HL-60 (cell line): ENCODE measurements at regions not wholly inside any gene's neighbourhood (a gene's known extent, or its start where the extent isn't known, plus 50 kb on each side); places are given as distances from the start of the nearest gene placed in this dataset.

Experiments used
- DNase-seq, 2 experiments: peaks; one replicate each; pipeline ENCODE4 v3.0.0-alpha.2; 2010 to 2020; ENCODE audit warnings: low read depth in 1 of 2, low spot score in 1 of 2
- H3K27ac ChIP-seq: fragments of 250-450 bp; sonication (Bioruptor Pico); replicated peaks from 2 replicates; pipeline ENCODE4 v1.5.1; 2020; ENCODE audit warnings: mild to moderate bottlenecking, moderate library complexity
- H3K27me3 ChIP-seq: fragments of 250-450 bp; sonication (Bioruptor Pico); 2 replicates; pipeline ENCODE4 v1.5.1; 2021; ENCODE audit warnings: mild to moderate bottlenecking, moderate library complexity; ENCODE audit not compliant: insufficient read depth, poor library complexity, severe bottlenecking
- H3K4me3 ChIP-seq: replicated peaks from 2 replicates; pipeline ENCODE4 v1.5.1; 2011; ENCODE audit warnings: mild to moderate bottlenecking, control low read depth, low read length; ENCODE audit not compliant: insufficient read depth
- GABPA ChIP-seq: IDR thresholded peaks from 2 replicates; pipeline ENCODE4 v1.6.1; 2012; ENCODE audit warnings: low read depth
- POLR2AphosphoS5 ChIP-seq: IDR thresholded peaks from 2 replicates; pipeline ENCODE4 v1.6.1; 2012; ENCODE audit warnings: low read depth
- SPI1 ChIP-seq: IDR thresholded peaks from 2 replicates; pipeline ENCODE4 v1.6.1; 2012; ENCODE audit warnings: low read depth, mild to moderate bottlenecking, borderline replicate concordance
- TF ChIP-seq, protein P1 (sequence below): IDR thresholded peaks from 2 replicates; pipeline ENCODE4 v1.6.1; 2012; ENCODE audit warnings: low read depth; ENCODE audit not compliant: insufficient replicate concordance
- TF ChIP-seq, protein P2 (sequence below): IDR thresholded peaks from one replicate; pipeline ENCODE4 v1.5.1; 2011; ENCODE audit warnings: low read length, control low read depth, inconsistent platforms; ENCODE audit not compliant: insufficient read depth

DNA sequence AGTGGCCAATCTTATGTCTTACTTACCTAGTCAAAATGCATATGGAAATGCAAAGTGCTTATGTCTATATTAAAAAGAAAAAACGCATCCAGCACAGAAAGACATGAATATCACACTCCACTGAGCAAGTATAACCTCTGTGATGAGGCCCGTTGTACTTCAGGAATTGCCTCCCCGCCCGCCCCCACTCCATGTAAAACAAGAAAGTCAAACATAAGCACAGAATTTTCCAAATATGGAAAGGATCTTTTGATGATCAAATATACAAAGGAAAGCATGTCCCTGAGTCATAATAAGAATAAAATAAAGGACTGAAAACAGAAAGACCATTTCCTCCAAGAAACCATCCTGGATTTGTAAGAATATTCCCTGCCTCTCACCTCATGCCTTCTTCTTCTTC lies 229.1 kb downstream of the BAMBI start:
- H3K4me3 ChIP-seq, result no peak overlapping the region

DNA sequence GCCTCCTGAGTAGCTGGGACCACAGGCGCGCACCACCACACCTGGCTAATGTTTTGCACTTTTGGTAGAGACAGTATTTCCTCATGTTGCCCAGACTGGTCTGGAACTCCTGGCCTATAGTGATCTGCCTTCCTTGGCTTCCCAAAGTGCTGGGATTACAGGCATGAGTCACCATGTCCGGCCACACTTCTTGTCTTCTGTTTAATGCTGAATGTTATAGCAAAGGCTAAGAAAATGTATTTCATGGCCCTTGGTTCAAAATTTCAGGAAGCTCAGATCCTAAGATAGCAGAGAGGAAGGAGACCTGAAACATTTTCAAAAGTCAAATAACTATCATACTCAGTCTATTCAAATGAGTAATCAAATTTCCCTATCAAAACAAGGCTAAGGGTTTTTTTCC lies 229.6 kb downstream of the BAMBI start:
- TF ChIP-seq POLR2AphosphoS5, result no peak
- TF ChIP-seq SPI1, result no peak
- no peak for TF ChIP-seq GABPA
- TF ChIP-seq, protein P1, sequence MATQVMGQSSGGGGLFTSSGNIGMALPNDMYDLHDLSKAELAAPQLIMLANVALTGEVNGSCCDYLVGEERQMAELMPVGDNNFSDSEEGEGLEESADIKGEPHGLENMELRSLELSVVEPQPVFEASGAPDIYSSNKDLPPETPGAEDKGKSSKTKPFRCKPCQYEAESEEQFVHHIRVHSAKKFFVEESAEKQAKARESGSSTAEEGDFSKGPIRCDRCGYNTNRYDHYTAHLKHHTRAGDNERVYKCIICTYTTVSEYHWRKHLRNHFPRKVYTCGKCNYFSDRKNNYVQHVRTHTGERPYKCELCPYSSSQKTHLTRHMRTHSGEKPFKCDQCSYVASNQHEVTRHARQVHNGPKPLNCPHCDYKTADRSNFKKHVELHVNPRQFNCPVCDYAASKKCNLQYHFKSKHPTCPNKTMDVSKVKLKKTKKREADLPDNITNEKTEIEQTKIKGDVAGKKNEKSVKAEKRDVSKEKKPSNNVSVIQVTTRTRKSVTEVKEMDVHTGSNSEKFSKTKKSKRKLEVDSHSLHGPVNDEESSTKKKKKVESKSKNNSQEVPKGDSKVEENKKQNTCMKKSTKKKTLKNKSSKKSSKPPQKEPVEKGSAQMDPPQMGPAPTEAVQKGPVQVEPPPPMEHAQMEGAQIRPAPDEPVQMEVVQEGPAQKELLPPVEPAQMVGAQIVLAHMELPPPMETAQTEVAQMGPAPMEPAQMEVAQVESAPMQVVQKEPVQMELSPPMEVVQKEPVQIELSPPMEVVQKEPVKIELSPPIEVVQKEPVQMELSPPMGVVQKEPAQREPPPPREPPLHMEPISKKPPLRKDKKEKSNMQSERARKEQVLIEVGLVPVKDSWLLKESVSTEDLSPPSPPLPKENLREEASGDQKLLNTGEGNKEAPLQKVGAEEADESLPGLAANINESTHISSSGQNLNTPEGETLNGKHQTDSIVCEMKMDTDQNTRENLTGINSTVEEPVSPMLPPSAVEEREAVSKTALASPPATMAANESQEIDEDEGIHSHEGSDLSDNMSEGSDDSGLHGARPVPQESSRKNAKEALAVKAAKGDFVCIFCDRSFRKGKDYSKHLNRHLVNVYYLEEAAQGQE, result no peak
- TF ChIP-seq, protein P2, sequence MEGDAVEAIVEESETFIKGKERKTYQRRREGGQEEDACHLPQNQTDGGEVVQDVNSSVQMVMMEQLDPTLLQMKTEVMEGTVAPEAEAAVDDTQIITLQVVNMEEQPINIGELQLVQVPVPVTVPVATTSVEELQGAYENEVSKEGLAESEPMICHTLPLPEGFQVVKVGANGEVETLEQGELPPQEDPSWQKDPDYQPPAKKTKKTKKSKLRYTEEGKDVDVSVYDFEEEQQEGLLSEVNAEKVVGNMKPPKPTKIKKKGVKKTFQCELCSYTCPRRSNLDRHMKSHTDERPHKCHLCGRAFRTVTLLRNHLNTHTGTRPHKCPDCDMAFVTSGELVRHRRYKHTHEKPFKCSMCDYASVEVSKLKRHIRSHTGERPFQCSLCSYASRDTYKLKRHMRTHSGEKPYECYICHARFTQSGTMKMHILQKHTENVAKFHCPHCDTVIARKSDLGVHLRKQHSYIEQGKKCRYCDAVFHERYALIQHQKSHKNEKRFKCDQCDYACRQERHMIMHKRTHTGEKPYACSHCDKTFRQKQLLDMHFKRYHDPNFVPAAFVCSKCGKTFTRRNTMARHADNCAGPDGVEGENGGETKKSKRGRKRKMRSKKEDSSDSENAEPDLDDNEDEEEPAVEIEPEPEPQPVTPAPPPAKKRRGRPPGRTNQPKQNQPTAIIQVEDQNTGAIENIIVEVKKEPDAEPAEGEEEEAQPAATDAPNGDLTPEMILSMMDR, result no peak
- DNase-seq, result no peak

More for the DNA sequence above, 229.1 kb downstream of the BAMBI start:
- H3K27ac ChIP-seq, result no peak overlapping the region
- DNase-seq, result no peak
- no peak for TF ChIP-seq POLR2AphosphoS5
- no peak for TF ChIP-seq SPI1
- TF ChIP-seq, protein P2, result no peak
- TF ChIP-seq GABPA, result no peak
- TF ChIP-seq, protein P1, result no peak
- no peaks in the 10 kb centered on the region for H3K27me3 ChIP-seq

DNA sequence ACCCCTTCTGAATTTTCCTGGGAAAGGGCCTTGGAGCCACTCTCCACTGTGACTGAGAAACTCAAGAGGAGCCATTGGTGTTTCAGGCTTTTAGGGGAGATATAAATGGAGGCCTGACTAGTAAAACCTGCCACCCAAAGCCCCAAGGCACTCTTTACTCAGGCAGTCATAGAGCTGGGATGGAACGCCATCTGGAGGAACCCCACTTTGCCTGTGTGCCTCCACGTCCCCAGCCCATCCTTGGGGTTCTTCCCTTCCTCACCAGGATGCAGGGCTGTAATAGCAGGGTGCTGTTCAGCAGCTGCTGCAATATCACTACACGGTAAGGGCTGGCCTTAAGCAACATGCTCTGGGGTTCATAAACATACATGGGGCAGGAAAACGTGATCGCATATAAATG lies 232.6 kb downstream of the BAMBI start:
- no peak for DNase-seq
- Histone ChIP-seq H3K27me3 (no peaks in the 10 kb centered on the region), H3K27ac (no peak overlapping the region), H3K4me3 (no peak overlapping the region)
- TF ChIP-seq GABPA (no peak), SPI1 (no peak), POLR2AphosphoS5 (no peak)
- TF ChIP-seq, protein P2, result no peak
- TF ChIP-seq, protein P1, result no peak

More for the DNA sequence above, 229.6 kb downstream of the BAMBI start:
- Histone ChIP-seq H3K27me3 (no peaks in the 10 kb centered on the region), H3K4me3 (no peak overlapping the region), H3K27ac (no peak overlapping the region)
